ENCODE measurements at regions not wholly inside any gene's neighbourhood (a gene's known extent, or its start where the extent isn't known, plus 50 kb on each side); places are given as distances from the start of the nearest gene placed in this dataset.
A peak's percentile ranks its signal among the peaks of the same experiment; 100 is the strongest.

- TF ChIP-seq ATF3 (IDR thresholded peaks at IDR 0.05) (no peak), EGR1 (IDR thresholded peaks at IDR 0.05; ENCODE audit: low read depth in 2 of 2) (no peak)
These were observed 93.8 kb upstream of the TOP3B start (continued) for GRCh38 chr22:22076361-22076760.

GRCh38 chr22:22075382-22076163, 93.0 kb upstream of the TOP3B start:
- Histone ChIP-seq H3K36me3 (ENCODE audit: control insufficient read depth in 4 of 4, insufficient read depth in 3 of 4, low read depth in 1 of 4, low read length in 3 of 4) (no peaks in the 10 kb centered on the region), H3K27ac (ENCODE audit: low read depth in 1 of 2, low read length in 2 of 2) (peak overlapping the region; percentile 66 to 73), H3K4me1 (ENCODE audit: control insufficient read depth in 4 of 4, insufficient read depth in 4 of 4, low read length in 3 of 4) (peaks cover 14 to 32% (median 29%) of the 10 kb centered on the region in 4 donors), H3K4me3 (ENCODE audit: low read depth in 1 of 3, low read length in 3 of 3) (no peak overlapping the region), H3K9me3 (ENCODE audit: control insufficient read depth in 4 of 4, low read length in 3 of 4) (no peaks in the 10 kb centered on the region), H3K27me3 (ENCODE audit: control insufficient read depth in 4 of 4, insufficient read depth in 4 of 4, low read length in 3 of 4) (no peaks in the 10 kb centered on the region), H3K9ac (ENCODE audit: low read depth in 1 of 2, low read length in 2 of 2) (no peak overlapping the region)
- no peak for DNase-seq (ENCODE audit: low spot score)
- WGBS: 86% methylated on average over 12 of the region's 12 CpGs
- TF ChIP-seq RXRA (IDR thresholded peaks at IDR 0.05): no peak
- no peak for TF ChIP-seq REST (IDR thresholded peaks at IDR 0.05)
- no peak for TF ChIP-seq RAD21 (IDR thresholded peaks at IDR 0.05)

GRCh38 chr22:22074634-22075381, 92.2 kb upstream of the TOP3B start:
- whole genome bisulfite sequencing: 28% methylated on average over 1 of the region's 1 CpG
- Histone ChIP-seq H3K27me3 (ENCODE audit: control insufficient read depth in 4 of 4, insufficient read depth in 4 of 4, low read length in 3 of 4) (no peaks in the 10 kb centered on the region), H3K9me3 (ENCODE audit: control insufficient read depth in 4 of 4, low read length in 3 of 4) (no peaks in the 10 kb centered on the region), H3K4me3 (ENCODE audit: low read depth in 1 of 3, low read length in 3 of 3) (no peak overlapping the region), H3K4me1 (ENCODE audit: control insufficient read depth in 4 of 4, insufficient read depth in 4 of 4, low read length in 3 of 4) (peaks cover 14 to 32% (median 29%) of the 10 kb centered on the region in 4 donors), H3K27ac (ENCODE audit: low read depth in 1 of 2, low read length in 2 of 2) (peak overlapping the region; percentile 66 to 73), H3K9ac (ENCODE audit: low read depth in 1 of 2, low read length in 2 of 2) (no peak overlapping the region), H3K36me3 (ENCODE audit: control insufficient read depth in 4 of 4, insufficient read depth in 3 of 4, low read depth in 1 of 4, low read length in 3 of 4) (no peaks in the 10 kb centered on the region)
- no peak for DNase-seq (ENCODE audit: low spot score)
- TF ChIP-seq JUND (IDR thresholded peaks at IDR 0.05) (peak; percentile 26 to 57), RAD21 (IDR thresholded peaks at IDR 0.05) (peak; percentile 58 to 65), HNF4G (IDR thresholded peaks at IDR 0.05) (peak; percentile 61), TAF1 (conservative IDR thresholded peaks at IDR 0.05) (peak; percentile 35), CTCF (IDR thresholded peaks at IDR 0.05; ENCODE audit: low read depth, low read length, missing input control) (peak; percentile 15), MAX (IDR thresholded peaks at IDR 0.05) (peak; percentile 79), ATF3 (IDR thresholded peaks at IDR 0.05) (no peak), GABPA (IDR thresholded peaks at IDR 0.05 in 1 of 2, conservative IDR thresholded peaks at IDR 0.05 in 1 of 2) (no peak), HNF4A (conservative IDR thresholded peaks at IDR 0.05) (peak; percentile 75), FOXA2 (IDR thresholded peaks at IDR 0.05) (peak; percentile 47), RXRA (IDR thresholded peaks at IDR 0.05) (peak; percentile 71 to 84), EGR1 (IDR thresholded peaks at IDR 0.05; ENCODE audit: low read depth in 2 of 2) (peak in 1 of 2 donors; percentile 29), SP1 (IDR thresholded peaks at IDR 0.05) (peak; percentile 80), YY1 (IDR thresholded peaks at IDR 0.05) (peak; percentile 49), REST (IDR thresholded peaks at IDR 0.05) (no peak), NR2F2 (IDR thresholded peaks at IDR 0.05) (no peak)
